Caco-2 (cell line): ENCODE measurements at regions not wholly inside any gene's neighbourhood (a gene's known extent, or its start where the extent isn't known, plus 50 kb on each side); places are given as distances from the start of the nearest gene placed in this dataset.
"Not testable (repeated sequence)": the region's sequence is repeated elsewhere in the genome, so short reads cannot be mapped to it uniquely, and the experiment has no call there.

ENCODE experiments used
- BruUV-seq: library from RNA; stranded (reverse); fragments of 400-500 nt; replicated peaks from 2 replicates; lab custom pipeline; 2021; lab: Mats Ljungman, UMichigan
- CTCF ChIA-PET: fragments of 300-600 bp; sonication (Branson Sonifier 250); formaldehyde crosslinking; loops from one replicate; lab custom pipeline; 2022; ENCODE audit warnings: antibody characterized with exemption; lab: Charles Lee
- POLR2A ChIA-PET: fragments of 300-600 bp; sonication (Branson Sonifier 250); formaldehyde crosslinking; loops from one replicate; lab custom pipeline; 2022; ENCODE audit warnings: antibody characterized with exemption; lab: Charles Lee
- DNase-seq, 2 experiments: peaks; one replicate each; pipeline versions ENCODE4 v3.0.0 to v3.0.0-alpha.2; 2020 to 2022
- H3K27me3 ChIP-seq: replicated peaks from 2 replicates; pipeline ENCODE4 v1.6.0; 2011; ENCODE audit warnings: low read length; ENCODE audit not compliant: control insufficient read depth, insufficient read depth
- H3K36me3 ChIP-seq: 2 replicates; pipeline ENCODE4 v1.5.1; 2011; ENCODE audit warnings: low read length; ENCODE audit not compliant: control insufficient read depth, insufficient read depth
- H3K4me1 ChIP-seq: fragments of 250-450 bp; sonication (Bioruptor Pico); 2 replicates; pipeline ENCODE4 v1.5.1; 2020; ENCODE audit warnings: mild to moderate bottlenecking
- H3K4me3 ChIP-seq: 2 replicates; pipeline ENCODE4 v1.5.1; 2011; ENCODE audit warnings: low read depth, mild to moderate bottlenecking, control low read depth, low read length
- H3K9me3 ChIP-seq: fragments of 250-450 bp; sonication (Bioruptor Pico); 2 replicates; pipeline ENCODE4 v1.5.1; 2020; ENCODE audit warnings: mild to moderate bottlenecking, moderate library complexity
- H3K27ac Mint-ChIP-seq: one replicate; pipeline ENCODE4 v1.8.0; 2022; ENCODE audit warnings: mixed read lengths; ENCODE audit not compliant: unreplicated experiment
- H3K27me3 Mint-ChIP-seq: one replicate; pipeline ENCODE4 v1.8.0; 2022; ENCODE audit warnings: mixed read lengths; ENCODE audit not compliant: insufficient read depth, unreplicated experiment
- H3K36me3 Mint-ChIP-seq: one replicate; pipeline ENCODE4 v1.8.0; 2022; ENCODE audit warnings: mild to moderate bottlenecking, mixed read lengths; ENCODE audit not compliant: insufficient read depth, unreplicated experiment
- H3K4me1 Mint-ChIP-seq: one replicate; pipeline ENCODE4 v1.8.0; 2022; ENCODE audit warnings: low read depth, mixed read lengths; ENCODE audit not compliant: unreplicated experiment
- H3K4me3 Mint-ChIP-seq: one replicate; pipeline ENCODE4 v1.8.0; 2022; ENCODE audit warnings: mild to moderate bottlenecking, moderate library complexity, mixed read lengths; ENCODE audit not compliant: unreplicated experiment
- H3K9me3 Mint-ChIP-seq: one replicate; pipeline ENCODE4 v1.8.0; 2022; ENCODE audit warnings: mixed read lengths; ENCODE audit not compliant: unreplicated experiment
- CTCF ChIP-seq, 2 experiments: fragments of 200-600 bp in 1 of 2; IDR thresholded peaks; 1 replicate in 1 of 2; 2 replicates in 1 of 2; pipeline versions ENCODE4 v1.5.1 to v1.8.0; 2011 to 2022; ENCODE audit warnings: antibody characterized with exemption in 1 of 2, control low read depth in 1 of 2, inconsistent platforms in 1 of 2, low read depth in 1 of 2, low read length in 1 of 2, mild to moderate bottlenecking in 1 of 2, moderate library complexity in 1 of 2; ENCODE audit not compliant: insufficient read depth in 1 of 2, severe bottlenecking in 1 of 2, unreplicated experiment in 1 of 2
- intact Hi-C: fragments of 100-400 bp; cut with micrococcal nuclease; formaldehyde crosslinking; loops from one replicate; pipeline ENCODE4 v1.10.0; 2022; ENCODE audit not compliant: unreplicated experiment

GRCh38 chr5:86461169-86461956 is 156.4 kb upstream of the COX7C start:
- intact Hi-C loops: no loop called here
- no peaks in the 10 kb centered on the region for H3K4me1 Mint-ChIP-seq
- no peak overlapping the region for H3K27ac Mint-ChIP-seq
- H3K4me3 ChIP-seq: no peak overlapping the region
- H3K36me3 Mint-ChIP-seq: no peaks in the 10 kb centered on the region
- no peak for TF ChIP-seq CTCF (IDR thresholded peaks at IDR 0.05; ENCODE audit: insufficient read depth in 1 of 2, low read depth in 1 of 2, low read length in 1 of 2, severe bottlenecking in 1 of 2, unreplicated experiment in 1 of 2)
- no peaks in the 10 kb centered on the region for H3K27me3 ChIP-seq
- no peak for DNase-seq
- ChIA-PET CTCF (no interaction called here), POLR2A (no interaction called here)
- no peaks in the 10 kb centered on the region for H3K36me3 ChIP-seq
- no peaks in the 10 kb centered on the region for H3K27me3 Mint-ChIP-seq
- no peaks in the 10 kb centered on the region for H3K4me1 ChIP-seq
- BruUV-seq: no TSS peak
- H3K4me3 Mint-ChIP-seq: no peak overlapping the region
- peaks cover 42% of the 10 kb centered on the region for H3K9me3 Mint-ChIP-seq
- peaks cover 12% of the 10 kb centered on the region for H3K9me3 ChIP-seq

GRCh38 chr5:86463339-86463738 is 154.4 kb upstream of the COX7C start:
- Mint-ChIP-seq H3K36me3 (no peaks in the 10 kb centered on the region), H3K4me1 (no peaks in the 10 kb centered on the region), H3K4me3 (no peak overlapping the region), H3K9me3 (peaks cover 40% of the 10 kb centered on the region), H3K27ac (no peak overlapping the region), H3K27me3 (no peaks in the 10 kb centered on the region)
- no TSS peak for BruUV-seq
- TF ChIP-seq CTCF (IDR thresholded peaks at IDR 0.05; ENCODE audit: insufficient read depth in 1 of 2, low read depth in 1 of 2, low read length in 1 of 2, severe bottlenecking in 1 of 2, unreplicated experiment in 1 of 2): no peak
- Histone ChIP-seq H3K36me3 (no peaks in the 10 kb centered on the region), H3K4me1 (no peaks in the 10 kb centered on the region), H3K4me3 (no peak overlapping the region), H3K9me3 (peaks cover 12% of the 10 kb centered on the region), H3K27me3 (no peaks in the 10 kb centered on the region)
- CTCF ChIA-PET: no interaction called here
- no peak for DNase-seq
- intact Hi-C loops: no loop called here
- POLR2A ChIA-PET: no interaction called here

GRCh38 chr5:86465052-86465838 is 152.5 kb upstream of the COX7C start:
- ChIA-PET CTCF (no interaction called here), POLR2A (no interaction called here)
- TF ChIP-seq CTCF (IDR thresholded peaks at IDR 0.05; ENCODE audit: insufficient read depth in 1 of 2, low read depth in 1 of 2, low read length in 1 of 2, severe bottlenecking in 1 of 2, unreplicated experiment in 1 of 2): no peak
- peaks cover 30% of the 10 kb centered on the region for H3K9me3 Mint-ChIP-seq
- no peak for DNase-seq
- H3K27me3 ChIP-seq: no peaks in the 10 kb centered on the region
- no peaks in the 10 kb centered on the region for H3K27me3 Mint-ChIP-seq
- intact Hi-C loops: no loop called here
- no peaks in the 10 kb centered on the region for H3K36me3 Mint-ChIP-seq
- peaks cover 8% of the 10 kb centered on the region for H3K4me1 ChIP-seq
- no peak overlapping the region for H3K4me3 Mint-ChIP-seq
- peaks cover 12% of the 10 kb centered on the region for H3K9me3 ChIP-seq
- H3K36me3 ChIP-seq: no peaks in the 10 kb centered on the region
- BruUV-seq: no TSS peak
- no peaks in the 10 kb centered on the region for H3K4me1 Mint-ChIP-seq
- H3K4me3 ChIP-seq: no peak overlapping the region
- no peak overlapping the region for H3K27ac Mint-ChIP-seq

GRCh38 chr5:86466721-86467120 is 151.0 kb upstream of the COX7C start:
- H3K4me1 Mint-ChIP-seq, H3K27ac Mint-ChIP-seq, DNase-seq, H3K4me3 Mint-ChIP-seq, BruUV-seq, intact Hi-C loops, H3K36me3 Mint-ChIP-seq, CTCF ChIA-PET, H3K27me3 ChIP-seq, H3K4me1 ChIP-seq, H3K4me3 ChIP-seq, H3K36me3 ChIP-seq, H3K27me3 Mint-ChIP-seq, POLR2A ChIA-PET: not testable (repeated sequence)
- peaks cover 12% of the 10 kb centered on the region for H3K9me3 ChIP-seq
- H3K9me3 Mint-ChIP-seq: peaks cover 30% of the 10 kb centered on the region
